HepG2 (cell line): ENCODE measurements at regions not wholly inside any gene's neighbourhood (a gene's known extent, or its start where the extent isn't known, plus 50 kb on each side); places are given as distances from the start of the nearest gene placed in this dataset.

Experiments
- KLF13 ChIP-seq: sonication (generic); formaldehyde crosslinking; IDR thresholded peaks from 2 replicates; pipeline ENCODE4 v1.4.0; 2020; ENCODE audit warnings: mild to moderate bottlenecking, missing genetic modification reagents
- MIXL1 ChIP-seq: IDR thresholded peaks from 2 replicates; pipeline ENCODE4 v1.6.1; 2016
- MTA1 ChIP-seq: sonication (generic); formaldehyde crosslinking; IDR thresholded peaks from 2 replicates; pipeline ENCODE4 v1.4.0; 2020; ENCODE audit warnings: missing genetic modification reagents, mild to moderate bottlenecking, borderline replicate concordance
- MTF2 ChIP-seq: sonication (generic); formaldehyde crosslinking; IDR thresholded peaks from 2 replicates; pipeline ENCODE4 v1.5.0; 2020; ENCODE audit warnings: missing genetic modification reagents, borderline replicate concordance
- NFRKB ChIP-seq: fragments of 450-650 bp; IDR thresholded peaks from 2 replicates; pipeline ENCODE4 v1.6.1; 2017
- PAF1 ChIP-seq: IDR thresholded peaks from 2 replicates; pipeline ENCODE4 v1.6.1; 2016; ENCODE audit warnings: missing genetic modification reagents, missing compliant biosample characterization
- SP1 ChIP-seq, 2 experiments: fragments of 450-650 bp in 1 of 2; sonication (generic) in 1 of 2; formaldehyde crosslinking in 1 of 2; IDR thresholded peaks; 2 replicates each; pipeline versions ENCODE4 v1.4.0 to v1.6.1; 2016 to 2020; ENCODE audit warnings: missing genetic modification reagents in 1 of 2
- SRY ChIP-seq: sonication (generic); formaldehyde crosslinking; IDR thresholded peaks from 2 replicates; pipeline ENCODE4 v1.8.0; 2022; ENCODE audit warnings: mild to moderate bottlenecking, missing genetic modification reagents
- SUZ12 ChIP-seq: fragments of 150-350 bp; IDR thresholded peaks from 2 replicates; pipeline ENCODE4 v1.6.1; 2014; ENCODE audit warnings: low read depth, low read length
- TSC22D2 ChIP-seq: sonication (generic); formaldehyde crosslinking; IDR thresholded peaks from 2 replicates; pipeline ENCODE4 v1.5.1; 2020; ENCODE audit warnings: missing genetic modification reagents, mild to moderate bottlenecking, borderline replicate concordance
- WIZ ChIP-seq: sonication (generic); formaldehyde crosslinking; IDR thresholded peaks from 2 replicates; pipeline ENCODE4 v1.5.1; 2020; ENCODE audit warnings: mild to moderate bottlenecking, missing genetic modification reagents
- XRCC5 ChIP-seq: fragments of 200-400 bp; formaldehyde crosslinking; optimal IDR thresholded peaks from 2 replicates; pipeline ENCODE3; 2017; ENCODE audit warnings: mild to moderate bottlenecking, low read length
- ZNF251 ChIP-seq: sonication (generic); formaldehyde crosslinking; IDR thresholded peaks from 2 replicates; pipeline ENCODE4 v1.9.0; 2021; ENCODE audit warnings: mild to moderate bottlenecking, missing genetic modification reagents
- ZNF33B ChIP-seq: sonication (generic); formaldehyde crosslinking; IDR thresholded peaks from 2 replicates; pipeline ENCODE4 v1.5.1; 2020; ENCODE audit warnings: mild to moderate bottlenecking, missing genetic modification reagents
- ZNF350 ChIP-seq: sonication (generic); formaldehyde crosslinking; IDR thresholded peaks from 2 replicates; pipeline ENCODE4 v1.4.0; 2020; ENCODE audit warnings: mild to moderate bottlenecking, low read depth, missing genetic modification reagents, borderline replicate concordance
- ZNF605 ChIP-seq: sonication (generic); formaldehyde crosslinking; IDR thresholded peaks from 2 replicates; pipeline ENCODE4 v1.8.0; 2022; ENCODE audit warnings: mild to moderate bottlenecking, missing genetic modification reagents
- ZNF629 ChIP-seq: sonication (generic); formaldehyde crosslinking; conservative IDR thresholded peaks from 2 replicates; pipeline ENCODE4 v1.5.0; 2020; ENCODE audit warnings: missing genetic modification reagents
- ZNF777 ChIP-seq: sonication (generic); formaldehyde crosslinking; IDR thresholded peaks from 2 replicates; pipeline ENCODE4 v1.4.0; 2020; ENCODE audit warnings: missing genetic modification reagents
- ZSCAN30 ChIP-seq: sonication (generic); formaldehyde crosslinking; IDR thresholded peaks from 2 replicates; pipeline ENCODE4 v1.5.0; 2020; ENCODE audit warnings: mild to moderate bottlenecking, missing genetic modification reagents
- TF ChIP-seq, protein P1 (sequence below), 2 experiments: sonication (generic) in 1 of 2; formaldehyde crosslinking in 1 of 2; IDR thresholded peaks; 2 replicates each; pipeline versions ENCODE4 v1.4.0 to v1.6.1; 2016 to 2020; ENCODE audit warnings: borderline replicate concordance in 1 of 2, low read depth in 1 of 2, mild to moderate bottlenecking in 1 of 2, missing genetic modification reagents in 1 of 2
- TF ChIP-seq, protein P2 (sequence below): sonication (generic); formaldehyde crosslinking; IDR thresholded peaks from 2 replicates; pipeline ENCODE4 v1.5.1; 2020; ENCODE audit warnings: missing genetic modification reagents, mild to moderate bottlenecking, borderline replicate concordance
- TF ChIP-seq, protein P3 (sequence below): IDR thresholded peaks from 2 replicates; pipeline ENCODE4 v1.6.1; 2016; ENCODE audit warnings: control low read depth
- TF ChIP-seq, protein P4 (sequence below): sonication (generic); formaldehyde crosslinking; IDR thresholded peaks from 2 replicates; pipeline ENCODE4 v1.5.0; 2020; ENCODE audit warnings: missing genetic modification reagents
- TF ChIP-seq, protein P5 (sequence below): sonication (generic); formaldehyde crosslinking; IDR thresholded peaks from 2 replicates; pipeline ENCODE4 v1.5.1; 2020; ENCODE audit warnings: mild to moderate bottlenecking, missing genetic modification reagents, moderate library complexity

DNA sequence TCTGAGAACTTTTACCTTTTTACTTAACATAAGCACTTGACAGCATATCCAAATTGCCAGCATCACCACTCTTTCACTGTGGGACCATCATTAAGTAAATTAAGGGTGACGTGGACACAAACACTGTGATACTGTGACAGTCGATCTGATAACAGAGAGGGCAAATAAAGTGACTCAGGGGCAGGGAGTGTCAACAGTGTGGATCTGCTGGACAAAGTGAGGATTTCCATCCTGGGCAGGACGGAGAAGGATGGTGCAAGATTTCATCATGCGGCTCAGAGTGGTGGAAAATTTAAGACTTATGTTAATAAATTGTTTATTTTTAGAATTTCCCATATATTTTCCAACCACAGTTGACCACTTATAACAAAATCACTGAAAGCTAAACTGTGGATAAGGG is 60.0 kb upstream of the WDFY2 start (continued):
- TF ChIP-seq, protein P1, sequence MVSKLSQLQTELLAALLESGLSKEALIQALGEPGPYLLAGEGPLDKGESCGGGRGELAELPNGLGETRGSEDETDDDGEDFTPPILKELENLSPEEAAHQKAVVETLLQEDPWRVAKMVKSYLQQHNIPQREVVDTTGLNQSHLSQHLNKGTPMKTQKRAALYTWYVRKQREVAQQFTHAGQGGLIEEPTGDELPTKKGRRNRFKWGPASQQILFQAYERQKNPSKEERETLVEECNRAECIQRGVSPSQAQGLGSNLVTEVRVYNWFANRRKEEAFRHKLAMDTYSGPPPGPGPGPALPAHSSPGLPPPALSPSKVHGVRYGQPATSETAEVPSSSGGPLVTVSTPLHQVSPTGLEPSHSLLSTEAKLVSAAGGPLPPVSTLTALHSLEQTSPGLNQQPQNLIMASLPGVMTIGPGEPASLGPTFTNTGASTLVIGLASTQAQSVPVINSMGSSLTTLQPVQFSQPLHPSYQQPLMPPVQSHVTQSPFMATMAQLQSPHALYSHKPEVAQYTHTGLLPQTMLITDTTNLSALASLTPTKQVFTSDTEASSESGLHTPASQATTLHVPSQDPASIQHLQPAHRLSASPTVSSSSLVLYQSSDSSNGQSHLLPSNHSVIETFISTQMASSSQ (IDR thresholded peaks at IDR 0.05; ENCODE audit: low read depth) = no peak
- TF ChIP-seq, protein P1 (CRISPR knock-in tag; IDR thresholded peaks at IDR 0.05; ENCODE audit: borderline replicate concordance) = no peak
- TF ChIP-seq ZNF777 (CRISPR knock-in tag) (no peak), ZSCAN30 (CRISPR knock-in tag) (no peak), SRY (CRISPR knock-in tag) (no peak), MIXL1 (CRISPR knock-in tag) (peak; percentile 75; the same call in 1 of the 2 replicates), MTA1 (CRISPR knock-in tag) (no peak), ZNF629 (no peak), WIZ (no peak), MTF2 (CRISPR knock-in tag) (no peak), XRCC5 (no peak), PAF1 (CRISPR knock-in tag) (no peak), ZNF605 (CRISPR knock-in tag) (no peak), ZNF251 (CRISPR knock-in tag) (no peak), ZNF33B (CRISPR knock-in tag) (no peak), SUZ12 (no peak), NFRKB (no peak), KLF13 (CRISPR knock-in tag) (no peak), SP1 (IDR thresholded peaks at IDR 0.05) (no peak), SP1 (CRISPR knock-in tag; IDR thresholded peaks at IDR 0.05) (no peak), ZNF350 (CRISPR knock-in tag) (0 out of 2 replicates have a peak, but pooled peaks have one; percentile 31), TSC22D2 (CRISPR knock-in tag) (no peak)
- TF ChIP-seq, protein P2, sequence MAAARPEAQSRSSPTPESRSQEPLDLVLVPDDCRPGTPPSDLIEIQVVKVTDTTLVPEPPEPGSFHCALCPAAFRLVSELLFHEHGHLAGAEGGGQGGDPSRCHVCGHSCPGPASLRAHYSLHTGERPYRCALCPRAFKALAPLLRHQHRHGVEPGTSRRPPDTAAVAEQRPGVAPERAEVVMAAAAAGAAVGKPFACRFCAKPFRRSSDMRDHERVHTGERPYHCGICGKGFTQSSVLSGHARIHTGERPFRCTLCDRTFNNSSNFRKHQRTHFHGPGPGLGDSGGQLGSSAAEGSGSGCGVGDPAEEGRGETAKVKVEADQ (CRISPR knock-in tag) = no peak
- TF ChIP-seq, protein P3, sequence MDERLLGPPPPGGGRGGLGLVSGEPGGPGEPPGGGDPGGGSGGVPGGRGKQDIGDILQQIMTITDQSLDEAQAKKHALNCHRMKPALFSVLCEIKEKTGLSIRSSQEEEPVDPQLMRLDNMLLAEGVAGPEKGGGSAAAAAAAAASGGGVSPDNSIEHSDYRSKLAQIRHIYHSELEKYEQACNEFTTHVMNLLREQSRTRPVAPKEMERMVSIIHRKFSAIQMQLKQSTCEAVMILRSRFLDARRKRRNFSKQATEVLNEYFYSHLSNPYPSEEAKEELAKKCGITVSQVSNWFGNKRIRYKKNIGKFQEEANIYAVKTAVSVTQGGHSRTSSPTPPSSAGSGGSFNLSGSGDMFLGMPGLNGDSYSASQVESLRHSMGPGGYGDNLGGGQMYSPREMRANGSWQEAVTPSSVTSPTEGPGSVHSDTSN = 0 out of 2 replicates have a peak, but pooled peaks have one; percentile 48
- TF ChIP-seq, protein P4, sequence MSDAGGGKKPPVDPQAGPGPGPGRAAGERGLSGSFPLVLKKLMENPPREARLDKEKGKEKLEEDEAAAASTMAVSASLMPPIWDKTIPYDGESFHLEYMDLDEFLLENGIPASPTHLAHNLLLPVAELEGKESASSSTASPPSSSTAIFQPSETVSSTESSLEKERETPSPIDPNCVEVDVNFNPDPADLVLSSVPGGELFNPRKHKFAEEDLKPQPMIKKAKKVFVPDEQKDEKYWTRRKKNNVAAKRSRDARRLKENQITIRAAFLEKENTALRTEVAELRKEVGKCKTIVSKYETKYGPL (CRISPR knock-in tag) = no peak
- TF ChIP-seq, protein P5, sequence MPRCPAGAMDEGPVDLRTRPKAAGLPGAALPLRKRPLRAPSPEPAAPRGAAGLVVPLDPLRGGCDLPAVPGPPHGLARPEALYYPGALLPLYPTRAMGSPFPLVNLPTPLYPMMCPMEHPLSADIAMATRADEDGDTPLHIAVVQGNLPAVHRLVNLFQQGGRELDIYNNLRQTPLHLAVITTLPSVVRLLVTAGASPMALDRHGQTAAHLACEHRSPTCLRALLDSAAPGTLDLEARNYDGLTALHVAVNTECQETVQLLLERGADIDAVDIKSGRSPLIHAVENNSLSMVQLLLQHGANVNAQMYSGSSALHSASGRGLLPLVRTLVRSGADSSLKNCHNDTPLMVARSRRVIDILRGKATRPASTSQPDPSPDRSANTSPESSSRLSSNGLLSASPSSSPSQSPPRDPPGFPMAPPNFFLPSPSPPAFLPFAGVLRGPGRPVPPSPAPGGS (CRISPR knock-in tag) = no peak
